ENCODE measurements at regions not wholly inside any gene's neighbourhood (a gene's known extent, or its start where the extent isn't known, plus 50 kb on each side); places are given as distances from the start of the nearest gene placed in this dataset.

DNA sequence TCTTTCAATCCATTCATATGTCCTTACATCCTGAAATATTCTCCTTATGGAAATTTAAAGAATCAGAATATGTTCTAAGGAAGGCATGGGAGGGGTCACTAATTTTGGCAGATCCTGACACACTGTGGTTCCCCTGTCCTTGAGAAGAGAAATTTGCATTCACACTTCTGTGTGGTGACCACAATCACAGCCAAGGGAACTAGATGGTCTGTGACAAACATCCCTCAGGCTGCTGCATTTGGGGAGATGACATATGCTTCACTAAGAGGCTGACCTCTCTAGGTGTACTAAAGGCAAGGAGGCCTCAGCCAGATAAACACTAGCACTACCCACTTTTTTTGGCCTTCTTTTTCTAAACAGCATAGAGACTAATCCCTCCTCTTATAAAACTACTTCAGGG is 129.6 kb downstream of the MREG start (continued):
- TF ChIP-seq NFXL1 (IDR thresholded peaks at IDR 0.05; ENCODE audit: borderline replicate concordance), result no peak
- TF ChIP-seq ZSCAN29 (IDR thresholded peaks at IDR 0.05), result no peak
- TF ChIP-seq CBFB (IDR thresholded peaks at IDR 0.05; ENCODE audit: low read depth), result no peak
- TF ChIP-seq RELA (IDR thresholded peaks at IDR 0.05; ENCODE audit: borderline replicate concordance, partially characterized antibody), result no peak
- no peak for TF ChIP-seq ZNF24 (IDR thresholded peaks at IDR 0.05)
- TF ChIP-seq MLLT1 (IDR thresholded peaks at IDR 0.05), result no peak
- no peak for TF ChIP-seq ZNF274 (IDR thresholded peaks at IDR 0.05; ENCODE audit: insufficient read depth, insufficient read length)
- no peak for TF ChIP-seq CREB1 (IDR thresholded peaks at IDR 0.05; ENCODE audit: low read depth)
- TF ChIP-seq, protein P1, sequence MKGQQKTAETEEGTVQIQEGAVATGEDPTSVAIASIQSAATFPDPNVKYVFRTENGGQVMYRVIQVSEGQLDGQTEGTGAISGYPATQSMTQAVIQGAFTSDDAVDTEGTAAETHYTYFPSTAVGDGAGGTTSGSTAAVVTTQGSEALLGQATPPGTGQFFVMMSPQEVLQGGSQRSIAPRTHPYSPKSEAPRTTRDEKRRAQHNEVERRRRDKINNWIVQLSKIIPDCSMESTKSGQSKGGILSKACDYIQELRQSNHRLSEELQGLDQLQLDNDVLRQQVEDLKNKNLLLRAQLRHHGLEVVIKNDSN (IDR thresholded peaks at IDR 0.05; ENCODE audit: borderline replicate concordance, extremely low read length, insufficient read depth, low read depth, low read length), result no peak
- TF ChIP-seq ZBTB11 (CRISPR knock-in tag; IDR thresholded peaks at IDR 0.05), result no peak
- TF ChIP-seq TBL1XR1 (IDR thresholded peaks at IDR 0.05; ENCODE audit: low read depth, low read length), result no peak
- TF ChIP-seq, protein P2, sequence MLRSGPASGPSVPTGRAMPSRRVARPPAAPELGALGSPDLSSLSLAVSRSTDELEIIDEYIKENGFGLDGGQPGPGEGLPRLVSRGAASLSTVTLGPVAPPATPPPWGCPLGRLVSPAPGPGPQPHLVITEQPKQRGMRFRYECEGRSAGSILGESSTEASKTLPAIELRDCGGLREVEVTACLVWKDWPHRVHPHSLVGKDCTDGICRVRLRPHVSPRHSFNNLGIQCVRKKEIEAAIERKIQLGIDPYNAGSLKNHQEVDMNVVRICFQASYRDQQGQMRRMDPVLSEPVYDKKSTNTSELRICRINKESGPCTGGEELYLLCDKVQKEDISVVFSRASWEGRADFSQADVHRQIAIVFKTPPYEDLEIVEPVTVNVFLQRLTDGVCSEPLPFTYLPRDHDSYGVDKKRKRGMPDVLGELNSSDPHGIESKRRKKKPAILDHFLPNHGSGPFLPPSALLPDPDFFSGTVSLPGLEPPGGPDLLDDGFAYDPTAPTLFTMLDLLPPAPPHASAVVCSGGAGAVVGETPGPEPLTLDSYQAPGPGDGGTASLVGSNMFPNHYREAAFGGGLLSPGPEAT (IDR thresholded peaks at IDR 0.05; ENCODE audit: low read depth), result peak; percentile 85
- TF ChIP-seq, protein P3, sequence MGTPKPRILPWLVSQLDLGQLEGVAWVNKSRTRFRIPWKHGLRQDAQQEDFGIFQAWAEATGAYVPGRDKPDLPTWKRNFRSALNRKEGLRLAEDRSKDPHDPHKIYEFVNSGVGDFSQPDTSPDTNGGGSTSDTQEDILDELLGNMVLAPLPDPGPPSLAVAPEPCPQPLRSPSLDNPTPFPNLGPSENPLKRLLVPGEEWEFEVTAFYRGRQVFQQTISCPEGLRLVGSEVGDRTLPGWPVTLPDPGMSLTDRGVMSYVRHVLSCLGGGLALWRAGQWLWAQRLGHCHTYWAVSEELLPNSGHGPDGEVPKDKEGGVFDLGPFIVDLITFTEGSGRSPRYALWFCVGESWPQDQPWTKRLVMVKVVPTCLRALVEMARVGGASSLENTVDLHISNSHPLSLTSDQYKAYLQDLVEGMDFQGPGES (IDR thresholded peaks at IDR 0.05), result no peak
- TF ChIP-seq SUZ12 (IDR thresholded peaks at IDR 0.05; ENCODE audit: unreplicated experiment), result no peak
- TF ChIP-seq EP300 (IDR thresholded peaks at IDR 0.05; ENCODE audit: borderline replicate concordance in 1 of 2, control insufficient read depth in 1 of 2, low read depth in 2 of 2, low read length in 2 of 2), result no peak
- TF ChIP-seq MEF2B (IDR thresholded peaks at IDR 0.05; ENCODE audit: partially characterized antibody, poor library complexity, severe bottlenecking), result peak; percentile 34
- TF ChIP-seq CREM (IDR thresholded peaks at IDR 0.05; ENCODE audit: low read depth), result 0 out of 2 replicates have a peak, but pooled peaks have one; percentile 19
- no peak for TF ChIP-seq ZZZ3 (IDR thresholded peaks at IDR 0.05; ENCODE audit: control insufficient read depth, insufficient read length, low read depth)
- peak; percentile 94; the same call in 2 of the 3 replicates for TF ChIP-seq POU2F2 (IDR thresholded peaks at IDR 0.05; ENCODE audit: borderline replicate concordance, low read depth, low read length)
- no peak for TF ChIP-seq NFIC (IDR thresholded peaks at IDR 0.05; ENCODE audit: low read depth, low read length)
- TF ChIP-seq HDAC6 (IDR thresholded peaks at IDR 0.05; ENCODE audit: unreplicated experiment), result no peak
- peak; percentile 48; the same call in 1 of the 2 replicates for TF ChIP-seq DPF2 (IDR thresholded peaks at IDR 0.05)
- TF ChIP-seq RB1 (IDR thresholded peaks at IDR 0.05; ENCODE audit: borderline replicate concordance), result no peak
- TF ChIP-seq ZNF622 (IDR thresholded peaks at IDR 0.05), result no peak
- 0 out of 2 replicates have a peak, but pooled peaks have one; percentile 48 for TF ChIP-seq SMARCA5 (IDR thresholded peaks at IDR 0.05)
